ENCODE measurements at regions not wholly inside any gene's neighbourhood (a gene's known extent, or its start where the extent isn't known, plus 50 kb on each side); places are given as distances from the start of the nearest gene placed in this dataset.

DNA sequence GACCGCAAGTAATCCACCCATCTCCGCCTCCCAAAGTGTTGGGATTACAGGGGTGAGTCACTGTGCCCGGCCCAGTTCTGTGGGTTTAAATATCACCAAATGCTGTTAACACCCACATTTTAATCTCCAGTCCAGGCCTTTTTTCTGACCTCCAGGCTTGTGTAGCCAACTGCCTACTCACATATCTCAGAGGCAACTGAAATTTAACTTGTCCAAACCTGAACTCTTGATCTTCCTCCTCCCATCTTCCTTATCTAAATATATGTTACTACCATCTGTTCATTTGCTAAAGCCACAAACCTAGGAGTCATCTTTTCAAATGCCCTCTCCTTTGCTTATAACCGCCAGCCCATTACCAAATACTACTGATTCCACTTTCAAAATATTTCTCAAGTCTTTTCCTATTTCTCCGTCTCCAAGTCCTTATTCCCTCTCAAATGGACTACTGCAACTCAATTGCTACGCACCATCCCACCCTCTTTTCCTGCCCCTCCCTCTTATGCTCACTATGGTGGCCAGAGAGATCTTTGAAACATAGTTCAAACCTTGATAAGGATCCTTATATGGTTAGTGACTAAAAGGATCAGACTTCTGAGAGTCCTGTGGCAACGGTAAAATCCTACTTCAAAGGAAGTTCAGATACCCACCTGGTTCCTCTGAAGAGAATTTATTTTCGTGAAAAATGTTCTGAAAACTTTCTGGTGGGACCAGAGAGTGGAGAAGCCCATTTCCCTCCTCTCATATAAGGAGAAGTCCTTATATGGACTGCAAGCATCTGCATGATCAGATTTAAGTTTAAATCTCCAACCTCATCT lies 78.5 kb upstream of the CDC42BPA start:
- DNase-seq (ENCODE audit: insufficient read length, low spot score) (no peak), FAIRE-seq (no peak)
- no peak for TF ChIP-seq CTCF (IDR thresholded peaks at IDR 0.05; ENCODE audit: insufficient read depth, missing control alignments)

DNA sequence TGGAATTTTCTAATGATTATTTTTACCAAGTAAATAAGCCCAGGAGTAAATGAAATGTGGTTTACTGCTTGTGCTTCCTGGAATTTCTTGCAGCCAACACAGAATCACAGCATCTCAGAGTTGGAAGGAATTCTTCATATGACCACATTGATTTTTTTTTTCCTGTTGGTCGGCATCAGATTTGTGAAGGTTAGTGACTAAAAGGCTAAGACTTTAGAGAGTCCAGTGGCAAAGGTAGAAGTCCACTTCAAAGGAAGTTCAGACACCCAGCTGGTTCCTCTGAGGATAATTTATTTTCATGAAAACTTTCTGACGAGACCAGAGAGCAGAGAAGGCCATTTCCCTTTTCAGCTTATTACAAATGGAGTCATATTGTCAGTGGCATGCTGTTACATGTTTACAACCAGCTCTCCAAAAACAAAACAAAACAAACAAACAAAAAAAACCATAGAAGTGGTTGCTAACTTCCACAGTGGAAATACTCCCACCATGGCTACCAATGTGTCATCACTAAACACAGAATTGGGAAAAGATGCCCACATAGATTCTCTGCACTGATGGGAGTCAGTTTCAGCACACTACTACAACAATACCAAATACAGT lies 77.2 kb upstream of the CDC42BPA start:
- DNase-seq (ENCODE audit: insufficient read length, low spot score) = no peak
- no peak for TF ChIP-seq CTCF (IDR thresholded peaks at IDR 0.05; ENCODE audit: insufficient read depth, missing control alignments)
- FAIRE-seq = no peak

DNA sequence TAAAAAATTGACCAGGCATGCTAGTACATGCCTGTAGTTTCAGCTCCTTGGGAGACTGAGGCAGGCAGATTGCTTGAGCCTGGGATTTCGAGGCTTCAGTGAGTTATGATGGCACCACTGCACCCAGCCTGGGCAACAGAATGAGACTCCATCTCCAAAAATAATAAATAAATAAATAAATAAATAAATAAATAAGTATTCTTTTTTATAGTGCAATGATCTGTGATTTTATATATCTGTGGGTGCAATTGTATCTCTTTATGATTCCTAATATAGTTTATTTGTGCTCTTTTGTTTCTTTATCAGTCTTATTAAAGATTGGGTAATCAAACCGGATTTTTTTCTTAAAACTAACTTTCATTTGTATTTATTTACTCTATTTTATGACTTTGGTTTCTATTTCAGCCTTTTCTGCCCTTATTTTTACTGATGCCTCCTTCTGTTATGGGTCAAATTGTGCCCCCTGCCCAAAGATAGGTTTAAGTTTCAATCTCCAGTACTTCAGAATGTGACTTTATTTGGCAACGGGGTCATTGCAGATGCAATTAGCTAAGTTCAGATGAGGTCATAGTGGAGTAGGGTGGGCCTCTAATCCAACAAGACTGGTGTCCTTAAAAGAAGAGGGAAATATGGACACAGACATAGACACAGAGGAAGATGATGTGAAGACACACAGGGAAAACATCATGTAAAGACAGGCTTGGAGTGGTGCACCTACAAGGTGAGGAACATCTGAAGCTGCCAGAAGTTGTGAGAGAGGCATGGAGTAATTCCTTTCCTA lies 74.9 kb upstream of the CDC42BPA start:
- TF ChIP-seq CTCF (IDR thresholded peaks at IDR 0.05; ENCODE audit: insufficient read depth, missing control alignments) = no peak
- DNase-seq (ENCODE audit: insufficient read length, low spot score) (no peak), FAIRE-seq (no peak)

DNA sequence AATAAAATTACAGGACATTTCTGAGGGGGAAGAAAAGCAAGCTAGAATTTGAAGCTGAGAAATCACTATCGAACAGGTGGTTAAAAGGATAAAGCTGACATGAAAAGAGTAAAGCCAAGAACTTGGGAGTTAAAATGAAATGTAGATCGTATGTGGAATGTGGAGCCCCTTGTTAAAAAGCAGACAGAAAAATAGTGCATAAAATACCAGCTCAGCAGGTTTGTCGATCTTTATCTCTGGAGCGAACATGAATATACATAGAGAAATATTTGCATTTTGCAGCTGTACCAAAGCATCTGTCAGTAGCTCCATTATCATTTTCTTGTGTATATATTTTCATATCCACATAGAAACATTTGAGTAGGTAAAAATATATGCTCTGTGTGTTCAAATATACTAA lies 73.6 kb upstream of the CDC42BPA start:
- TF ChIP-seq CTCF (IDR thresholded peaks at IDR 0.05; ENCODE audit: insufficient read depth, missing control alignments) = no peak
- DNase-seq (ENCODE audit: insufficient read length, low spot score) = no peak
- FAIRE-seq = no peak

- FAIRE-seq = no peak
- TF ChIP-seq CTCF (IDR thresholded peaks at IDR 0.05; ENCODE audit: insufficient read depth, missing control alignments) = no peak
Observed at GRCh38 chr1:227391211-227391610, 72.9 kb upstream of the CDC42BPA start.

DNA sequence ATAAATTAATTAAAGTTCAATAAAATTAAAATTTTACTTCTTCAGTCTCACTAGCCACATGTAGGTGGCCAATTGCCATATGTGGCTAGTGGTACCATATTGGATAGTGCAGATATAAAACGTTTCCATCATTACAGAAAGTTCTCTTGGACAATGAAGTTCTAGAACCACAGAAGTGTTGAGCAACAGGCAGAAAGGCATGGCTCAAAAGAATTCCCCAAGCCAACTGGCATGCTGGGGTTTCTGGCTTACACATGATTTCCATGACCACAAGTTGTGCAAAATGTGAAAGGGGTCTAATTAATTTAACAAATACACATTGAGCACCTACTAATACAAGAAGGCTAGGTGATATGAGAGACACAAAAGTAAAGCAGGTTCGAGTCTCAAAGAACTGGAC lies 72.2 kb upstream of the CDC42BPA start:
- no peak for TF ChIP-seq CTCF (IDR thresholded peaks at IDR 0.05; ENCODE audit: insufficient read depth, missing control alignments)
- DNase-seq (ENCODE audit: insufficient read length, low spot score) (no peak), FAIRE-seq (no peak)

More at GRCh38 chr1:227391211-227391610, 72.9 kb upstream of the CDC42BPA start:
- DNase-seq (ENCODE audit: insufficient read length, low spot score) = no peak

Data from D721Med (cell line).